Lower leg skin (tissue), 4 donors: ENCODE measurements at regions not wholly inside any gene's neighbourhood (a gene's known extent, or its start where the extent isn't known, plus 50 kb on each side); places are given as distances from the start of the nearest gene placed in this dataset.

Source experiments
- DNase-seq, 2 donors: peaks; one replicate each; pipeline ENCODE4 v3.0.0-alpha.2; 2019; ENCODE audit warnings: low spot score in 2 of 2
- H3K4me3 ChIP-seq: fragments of 200-600 bp; sonication (generic); 2 replicates; pipeline ENCODE4 v1.5.1; 2017; ENCODE audit warnings: mild to moderate bottlenecking, low read depth; ENCODE audit not compliant: poor library complexity, severe bottlenecking
- POLR2A ChIP-seq, 2 donors: fragments of 450-650 bp; IDR thresholded peaks; one replicate each; pipeline ENCODE4 v1.6.1; 2016 to 2017; ENCODE audit warnings: antibody characterized with exemption in 2 of 2, mild to moderate bottlenecking in 1 of 2, moderate library complexity in 1 of 2
- WGBS, 2 donors: methylation state at CpG; one replicate each; pipeline ENCODE4 v1.1.5; 2018; 5-methylcytosine and 5-hydroxymethylcytosine counted together
- intact Hi-C: fragments of 100-400 bp; cut with DNase I; formaldehyde crosslinking; loops from one replicate; pipeline ENCODE4 v1.15.0; 2023; ENCODE audit warnings: low total_unique reads
- TF ChIP-seq, protein P1 (sequence below), 3 donors: fragments of 450-650 bp; IDR thresholded peaks; one replicate each; pipeline ENCODE4 v1.5.1; 2016; ENCODE audit warnings: antibody characterized with exemption in 3 of 3, mild to moderate bottlenecking in 3 of 3, moderate library complexity in 2 of 3

- intact Hi-C loops: no loop called here
- 3 to 10% methylated on average over 1 of the region's 1 CpG for WGBS, 2 donors
- no peak overlapping the region for H3K4me3 ChIP-seq
- TF ChIP-seq, protein P1, sequence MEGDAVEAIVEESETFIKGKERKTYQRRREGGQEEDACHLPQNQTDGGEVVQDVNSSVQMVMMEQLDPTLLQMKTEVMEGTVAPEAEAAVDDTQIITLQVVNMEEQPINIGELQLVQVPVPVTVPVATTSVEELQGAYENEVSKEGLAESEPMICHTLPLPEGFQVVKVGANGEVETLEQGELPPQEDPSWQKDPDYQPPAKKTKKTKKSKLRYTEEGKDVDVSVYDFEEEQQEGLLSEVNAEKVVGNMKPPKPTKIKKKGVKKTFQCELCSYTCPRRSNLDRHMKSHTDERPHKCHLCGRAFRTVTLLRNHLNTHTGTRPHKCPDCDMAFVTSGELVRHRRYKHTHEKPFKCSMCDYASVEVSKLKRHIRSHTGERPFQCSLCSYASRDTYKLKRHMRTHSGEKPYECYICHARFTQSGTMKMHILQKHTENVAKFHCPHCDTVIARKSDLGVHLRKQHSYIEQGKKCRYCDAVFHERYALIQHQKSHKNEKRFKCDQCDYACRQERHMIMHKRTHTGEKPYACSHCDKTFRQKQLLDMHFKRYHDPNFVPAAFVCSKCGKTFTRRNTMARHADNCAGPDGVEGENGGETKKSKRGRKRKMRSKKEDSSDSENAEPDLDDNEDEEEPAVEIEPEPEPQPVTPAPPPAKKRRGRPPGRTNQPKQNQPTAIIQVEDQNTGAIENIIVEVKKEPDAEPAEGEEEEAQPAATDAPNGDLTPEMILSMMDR (IDR thresholded peaks at IDR 0.05): no peak
- no peak for TF ChIP-seq POLR2A (IDR thresholded peaks at IDR 0.05)
- DNase-seq: peak in 1 of 2 donors; percentile 28
Observed at GRCh38 chr4:31360786-31361185, 640.6 kb downstream of the PCDH7 start.

- WGBS, 2 donors: 85 to 86% methylated on average over 4 of the region's 4 CpGs
- no peak overlapping the region for H3K4me3 ChIP-seq
- TF ChIP-seq, protein P1 (IDR thresholded peaks at IDR 0.05): no peak
- TF ChIP-seq POLR2A (IDR thresholded peaks at IDR 0.05): no peak
- DNase-seq: no peak
- intact Hi-C loops: no loop called here
Observed at GRCh38 chr4:31362756-31363155, 642.6 kb downstream of the PCDH7 start.

- no peak overlapping the region for H3K4me3 ChIP-seq
- no peak for DNase-seq
- 69 to 86% methylated on average over 6 of the region's 6 CpGs for WGBS, 2 donors
- intact Hi-C loops: no loop called here
- no peak for TF ChIP-seq POLR2A (IDR thresholded peaks at IDR 0.05)
- TF ChIP-seq, protein P1 (IDR thresholded peaks at IDR 0.05): no peak
Observed at GRCh38 chr4:31365006-31365690, 645.0 kb downstream of the PCDH7 start.

DNA sequence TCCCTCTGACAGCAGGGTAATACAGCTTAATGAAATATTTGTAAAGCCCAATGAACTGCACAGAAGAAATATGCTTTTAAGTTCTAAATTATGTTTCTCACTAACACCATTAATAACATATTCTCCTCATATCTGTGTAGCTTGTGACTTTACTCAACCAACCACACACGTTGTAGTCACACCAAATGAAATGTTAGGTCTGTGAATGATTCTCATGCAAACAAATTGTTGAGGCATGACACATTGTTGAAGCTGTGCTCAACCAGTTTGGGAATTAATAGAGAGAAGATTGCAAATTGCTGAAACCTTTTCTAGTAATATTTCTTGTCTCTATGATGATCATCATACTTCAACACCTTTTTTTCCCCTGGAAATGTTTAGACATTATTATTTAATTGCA lies 645.9 kb downstream of the PCDH7 start:
- WGBS, 2 donors: 50 to 51% methylated on average over 1 of the region's 1 CpG
- no peak for TF ChIP-seq POLR2A (IDR thresholded peaks at IDR 0.05)
- no peak overlapping the region for H3K4me3 ChIP-seq
- no peak for DNase-seq
- intact Hi-C loops: no loop called here

DNA sequence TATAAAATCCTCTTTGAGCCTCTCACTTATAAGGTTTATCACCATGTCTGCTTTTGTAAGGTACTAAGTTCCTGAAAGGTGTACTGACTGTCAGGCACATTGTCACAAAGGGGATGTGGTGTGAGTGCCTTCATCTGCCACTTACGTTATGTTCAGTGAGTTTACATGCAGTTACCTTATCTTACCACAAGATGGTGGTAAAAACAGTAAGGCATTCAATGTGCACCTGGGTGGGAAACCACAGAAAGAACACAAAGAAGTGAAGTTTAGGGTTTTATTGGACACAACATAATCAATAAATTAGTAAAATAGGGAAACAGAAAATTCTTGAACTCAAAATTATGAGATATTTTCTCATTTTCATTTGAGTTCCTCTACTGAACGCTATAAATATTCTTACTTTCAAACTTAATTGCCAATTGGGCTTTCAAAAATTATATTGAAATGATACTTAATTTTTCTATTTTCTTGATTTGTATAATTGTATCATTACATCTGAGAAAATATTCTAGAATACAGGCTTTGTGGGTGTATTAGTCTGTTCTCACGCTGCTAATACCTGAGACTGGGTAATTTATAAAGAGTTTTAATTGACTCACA lies 650.8 kb downstream of the PCDH7 start:
- no peak for TF ChIP-seq POLR2A (IDR thresholded peaks at IDR 0.05)
- TF ChIP-seq, protein P1 (IDR thresholded peaks at IDR 0.05): no peak
- 63% methylated on average over 3 of the region's 3 CpGs for WGBS, 2 donors
- intact Hi-C loops: no loop called here
- no peak overlapping the region for H3K4me3 ChIP-seq
- no peak for DNase-seq

DNA sequence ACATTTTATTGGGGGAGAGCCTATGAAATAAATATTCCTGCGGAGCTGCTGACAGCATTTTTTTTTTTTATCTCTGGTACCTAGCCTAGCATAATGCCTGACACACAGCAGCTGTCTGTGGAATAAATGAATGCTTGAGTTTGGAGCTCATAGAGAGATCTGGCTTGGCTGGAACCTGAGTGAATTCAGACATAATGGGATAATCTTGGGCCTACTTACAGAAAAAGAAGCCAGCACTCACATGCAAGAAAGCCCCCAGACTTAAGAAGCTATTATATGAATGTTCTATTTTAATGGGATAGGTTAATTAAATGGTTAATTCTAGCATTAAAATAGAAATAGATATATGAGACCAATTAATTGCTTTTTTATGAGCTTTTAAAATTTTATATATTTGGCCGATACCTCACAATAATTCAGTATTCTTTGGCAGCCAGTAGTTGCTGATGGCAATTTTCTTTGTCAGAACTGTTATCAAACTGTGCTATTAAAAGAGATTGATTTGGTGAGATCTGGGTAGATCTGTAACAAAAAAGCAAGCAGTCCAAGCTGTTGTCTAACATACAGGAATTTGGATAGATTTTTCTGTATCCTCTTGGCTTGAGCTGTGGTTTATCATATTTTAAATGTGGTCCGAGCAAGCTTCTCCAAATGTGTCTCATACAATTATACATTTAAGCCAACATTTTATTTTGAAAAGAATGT lies 654.2 kb downstream of the PCDH7 start:
- H3K4me3 ChIP-seq: no peak overlapping the region
- no peak for TF ChIP-seq POLR2A (IDR thresholded peaks at IDR 0.05)
- TF ChIP-seq, protein P1 (IDR thresholded peaks at IDR 0.05): no peak
- intact Hi-C loops: no loop called here
- DNase-seq: no peak
- 78 to 80% methylated on average over 3 of the region's 3 CpGs for WGBS, 2 donors
